ENCODE measurements at regions not wholly inside any gene's neighbourhood (a gene's known extent, or its start where the extent isn't known, plus 50 kb on each side); places are given as distances from the start of the nearest gene placed in this dataset.

GRCh38 chr9:103287361-103287760 lies 292.2 kb downstream of the CYLC2 start:
- H3K4me1 ChIP-seq, result no peaks in the 10 kb centered on the region
- TF ChIP-seq POLR2AphosphoS5 (IDR thresholded peaks at IDR 0.05) (no peak), CTCF (IDR thresholded peaks at IDR 0.05) (no peak), POLR2A (IDR thresholded peaks at IDR 0.05) (no peak)
- DNase-seq (ENCODE audit: low spot score in 2 of 2), result no peak

GRCh38 chr9:103296189-103296588 lies 301.1 kb downstream of the CYLC2 start:
- no peak for TF ChIP-seq CTCF (IDR thresholded peaks at IDR 0.05)
- TF ChIP-seq POLR2A (IDR thresholded peaks at IDR 0.05), result no peak
- TF ChIP-seq POLR2AphosphoS5 (IDR thresholded peaks at IDR 0.05), result no peak
- Histone ChIP-seq H3K27me3 (no peaks in the 10 kb centered on the region), H3K9me3 (no peaks in the 10 kb centered on the region), H3K27ac (no peak overlapping the region), H3K36me3 (no peaks in the 10 kb centered on the region), H3K4me1 (no peaks in the 10 kb centered on the region), H3K4me3 (no peak overlapping the region)
- intact Hi-C loops (cut with DNase I; ENCODE audit: low total_unique reads), result no loop called here
- no peak for DNase-seq (ENCODE audit: low spot score in 2 of 2)

More at GRCh38 chr9:103287361-103287760, 292.2 kb downstream of the CYLC2 start:
- Histone ChIP-seq H3K27me3 (no peaks in the 10 kb centered on the region), H3K4me3 (no peak overlapping the region), H3K9me3 (no peaks in the 10 kb centered on the region), H3K36me3 (no peaks in the 10 kb centered on the region), H3K27ac (no peak overlapping the region)
- intact Hi-C loops (cut with DNase I; ENCODE audit: low total_unique reads), result no loop called here

- intact Hi-C loops (cut with DNase I; ENCODE audit: low total_unique reads), result no loop called here
- Histone ChIP-seq H3K4me1 (no peaks in the 10 kb centered on the region), H3K9me3 (peaks cover 7 to 10% of the 10 kb centered on the region in 2 donors), H3K4me3 (no peak overlapping the region), H3K27me3 (no peaks in the 10 kb centered on the region), H3K36me3 (no peaks in the 10 kb centered on the region), H3K27ac (no peak overlapping the region)
- DNase-seq (ENCODE audit: low spot score in 2 of 2), result no peak
- TF ChIP-seq POLR2AphosphoS5 (IDR thresholded peaks at IDR 0.05) (no peak), CTCF (IDR thresholded peaks at IDR 0.05) (no peak), POLR2A (IDR thresholded peaks at IDR 0.05) (no peak)
Observed at GRCh38 chr9:103301051-103301450, 305.9 kb downstream of the CYLC2 start.

- no peak for TF ChIP-seq CTCF (IDR thresholded peaks at IDR 0.05)
- no peak for TF ChIP-seq POLR2AphosphoS5 (IDR thresholded peaks at IDR 0.05)
- no peak for TF ChIP-seq POLR2A (IDR thresholded peaks at IDR 0.05)
- no peak for DNase-seq (ENCODE audit: low spot score in 2 of 2)
- H3K4me3 ChIP-seq, result no peak overlapping the region
- H3K4me1 ChIP-seq, result no peaks in the 10 kb centered on the region
- intact Hi-C loops (cut with DNase I; ENCODE audit: low total_unique reads), result no loop called here
- H3K9me3 ChIP-seq, result peaks cover 7 to 14% of the 10 kb centered on the region in 2 donors
- H3K27me3 ChIP-seq, result no peaks in the 10 kb centered on the region
- H3K36me3 ChIP-seq, result no peaks in the 10 kb centered on the region
- H3K27ac ChIP-seq, result no peak overlapping the region
Observed at GRCh38 chr9:103304797-103305196, 309.7 kb downstream of the CYLC2 start.

- no peaks in the 10 kb centered on the region for H3K27me3 ChIP-seq
- intact Hi-C loops (cut with DNase I; ENCODE audit: low total_unique reads), result no loop called here
- no peak for TF ChIP-seq POLR2AphosphoS5 (IDR thresholded peaks at IDR 0.05)
- TF ChIP-seq CTCF (IDR thresholded peaks at IDR 0.05), result no peak
- TF ChIP-seq POLR2A (IDR thresholded peaks at IDR 0.05), result no peak
- H3K4me3 ChIP-seq, result no peak overlapping the region
- no peak overlapping the region for H3K27ac ChIP-seq
- DNase-seq (ENCODE audit: low spot score in 2 of 2), result no peak
- no peaks in the 10 kb centered on the region for H3K9me3 ChIP-seq
- H3K4me1 ChIP-seq, result no peaks in the 10 kb centered on the region
- no peaks in the 10 kb centered on the region for H3K36me3 ChIP-seq
Observed at GRCh38 chr9:103319979-103320378, 324.8 kb downstream of the CYLC2 start.

Measured in breast epithelium (tissue), 4 donors.